HEK293 (cell line): ENCODE measurements at regions not wholly inside any gene's neighbourhood (a gene's known extent, or its start where the extent isn't known, plus 50 kb on each side); places are given as distances from the start of the nearest gene placed in this dataset.

ENCODE experiments used
- CTCF ChIA-PET: fragments of 350-600 bp; formaldehyde crosslinking; extraction: SDS; loops from one replicate; lab custom pipeline; 2021; ENCODE audit warnings: antibody characterized with exemption; lab: Yijun Ruan, JAX
- POLR2A ChIA-PET: fragments of 300-600 bp; formaldehyde crosslinking; extraction: SDS; loops from one replicate; lab custom pipeline; 2020; ENCODE audit warnings: antibody characterized with exemption, inconsistent platforms; lab: Yijun Ruan, JAX
- H3K27ac ChIP-seq: fragments of 200-500 bp; sonication (Bioruptor generic); 2 replicates; pipeline ENCODE4 v1.5.1; 2014; ENCODE audit warnings: low read depth, low read length, control low read depth, inconsistent platforms; ENCODE audit errors: extremely low read depth
- H3K36me3 ChIP-seq, 2 experiments: fragments of 200-500 bp in 1 of 2; sonication (Bioruptor generic) in 1 of 2; 1 replicate in 1 of 2; 2 replicates in 1 of 2; pipeline ENCODE4 v1.5.1; 2014 to 2017; ENCODE audit warnings: inconsistent platforms in 2 of 2, low read length in 2 of 2; ENCODE audit not compliant: control insufficient read depth in 2 of 2, insufficient read depth in 1 of 2
- H3K4me1 ChIP-seq: fragments of 200-500 bp; sonication (Bioruptor generic); 2 replicates; pipeline ENCODE4 v1.5.1; 2014; ENCODE audit warnings: mild to moderate bottlenecking, low read length, inconsistent platforms; ENCODE audit not compliant: control insufficient read depth, insufficient read depth
- H3K4me3 ChIP-seq: 2 replicates; pipeline ENCODE4 v1.5.1; 2011; ENCODE audit warnings: low read depth, mild to moderate bottlenecking, control low read depth, low read length, moderate library complexity
- H3K9me3 ChIP-seq: fragments of 200-500 bp; sonication (Bioruptor generic); 2 replicates; pipeline ENCODE4 v1.5.1; 2014; ENCODE audit warnings: low read depth, low read length, inconsistent platforms; ENCODE audit not compliant: control insufficient read depth, insufficient read depth
- ATF2 ChIP-seq: fragments of 450-650 bp; formaldehyde crosslinking; IDR thresholded peaks from 2 replicates; pipeline ENCODE4 v1.5.1; 2016; ENCODE audit warnings: missing biosample characterization, missing genetic modification characterization, low read depth
- BCL6B ChIP-seq: fragments of 450-650 bp; formaldehyde crosslinking; IDR thresholded peaks from 2 replicates; pipeline ENCODE4 v1.5.1; 2017; ENCODE audit warnings: missing biosample characterization, missing genetic modification characterization
- CTCF ChIP-seq: fragments of 450-650 bp; formaldehyde crosslinking; IDR thresholded peaks from 2 replicates; pipeline ENCODE4 v1.5.1; 2016; ENCODE audit warnings: missing biosample characterization, missing genetic modification characterization
- KLF8 ChIP-seq: fragments of 450-650 bp; formaldehyde crosslinking; IDR thresholded peaks from 2 replicates; pipeline ENCODE4 v1.5.1; 2016; ENCODE audit warnings: missing biosample characterization, missing genetic modification characterization
- PBX3 ChIP-seq: sonication (generic); formaldehyde crosslinking; IDR thresholded peaks from 2 replicates; pipeline ENCODE4 v1.8.1; 2022; ENCODE audit warnings: mild to moderate bottlenecking, moderate library complexity, missing genetic modification reagents
- ZBTB21 ChIP-seq: fragments of 450-650 bp; formaldehyde crosslinking; IDR thresholded peaks from 2 replicates; pipeline ENCODE4 v1.5.1; 2017; ENCODE audit warnings: missing biosample characterization, missing genetic modification characterization
- ZBTB8A ChIP-seq: fragments of 450-650 bp; formaldehyde crosslinking; IDR thresholded peaks from 2 replicates; pipeline ENCODE4 v1.5.1; 2016; ENCODE audit warnings: missing biosample characterization, missing genetic modification characterization
- ZNF148 ChIP-seq: fragments of 450-650 bp; formaldehyde crosslinking; IDR thresholded peaks from 2 replicates; pipeline ENCODE4 v1.5.0; 2017; ENCODE audit warnings: missing biosample characterization, missing genetic modification characterization, borderline replicate concordance
- ZNF18 ChIP-seq: fragments of 450-650 bp; formaldehyde crosslinking; IDR thresholded peaks from 2 replicates; pipeline ENCODE4 v1.5.1; 2016; ENCODE audit warnings: missing biosample characterization, missing genetic modification characterization
- ZNF239 ChIP-seq: fragments of 450-650 bp; formaldehyde crosslinking; IDR thresholded peaks from 2 replicates; pipeline ENCODE4 v1.5.1; 2016; ENCODE audit warnings: missing biosample characterization, missing genetic modification characterization
- ZNF548 ChIP-seq: fragments of 450-650 bp; formaldehyde crosslinking; IDR thresholded peaks from 2 replicates; pipeline ENCODE4 v1.5.1; 2016; ENCODE audit warnings: missing biosample characterization, missing genetic modification characterization
- ZNF549 ChIP-seq: fragments of 450-650 bp; IDR thresholded peaks from 2 replicates; pipeline ENCODE4 v1.5.1; 2018; ENCODE audit warnings: missing biosample characterization, missing genetic modification characterization, mild to moderate bottlenecking, inconsistent platforms, moderate library complexity
- ZNF639 ChIP-seq: fragments of 450-650 bp; formaldehyde crosslinking; IDR thresholded peaks from 2 replicates; pipeline ENCODE4 v1.5.1; 2016; ENCODE audit warnings: missing biosample characterization, missing genetic modification characterization
- ZNF677 ChIP-seq: fragments of 450-650 bp; IDR thresholded peaks from 2 replicates; pipeline ENCODE4 v1.5.0; 2018; ENCODE audit warnings: missing biosample characterization, mild to moderate bottlenecking, missing genetic modification characterization, moderate library complexity
- ZNF704 ChIP-seq: fragments of 450-650 bp; formaldehyde crosslinking; IDR thresholded peaks from 2 replicates; pipeline ENCODE4 v1.5.1; 2016; ENCODE audit warnings: missing biosample characterization, missing genetic modification characterization

GRCh38 chrX:926991-927390 is 285.5 kb downstream of the CRLF2 start:
- Histone ChIP-seq H3K36me3 (no peaks in the 10 kb centered on the region), H3K9me3 (no peaks in the 10 kb centered on the region), H3K27ac (no peak overlapping the region)
- POLR2A ChIA-PET, result no interaction called here
- CTCF ChIA-PET, result no interaction called here
- TF ChIP-seq BCL6B (tag by site-specific recombination) (no peak), ZNF18 (no peak), PBX3 (no peak), ZNF677 (tag by site-specific recombination) (no peak), ZNF704 (tag by site-specific recombination) (no peak)
- TF ChIP-seq, all 188 proteins: peak for 0
- no peaks in the 10 kb centered on the region for H3K4me1 ChIP-seq
- no peak overlapping the region for H3K4me3 ChIP-seq

- CTCF ChIA-PET, result no interaction called here
- no peak overlapping the region for H3K27ac ChIP-seq
- TF ChIP-seq ZBTB8A (tag by site-specific recombination) (no peak), ZNF639 (tag by site-specific recombination) (no peak), ZNF239 (tag by site-specific recombination) (no peak), KLF8 (tag by site-specific recombination) (no peak), ZBTB21 (tag by site-specific recombination) (no peak), CTCF (tag by site-specific recombination) (no peak)
- TF ChIP-seq, all 188 proteins: peak for 0
- Histone ChIP-seq H3K4me3 (no peak overlapping the region), H3K4me1 (no peaks in the 10 kb centered on the region), H3K9me3 (no peaks in the 10 kb centered on the region), H3K36me3 (no peaks in the 10 kb centered on the region)
- POLR2A ChIA-PET, result no interaction called here
These were observed 286.4 kb downstream of the CRLF2 start for GRCh38 chrX:926070-926469.

- ChIA-PET POLR2A (no interaction called here), CTCF (no interaction called here)
- no peaks in the 10 kb centered on the region for H3K9me3 ChIP-seq
- no peaks in the 10 kb centered on the region for H3K36me3 ChIP-seq
- no peaks in the 10 kb centered on the region for H3K4me1 ChIP-seq
- no peak overlapping the region for H3K27ac ChIP-seq
- TF ChIP-seq ZNF549 (tag by site-specific recombination) (no peak), ATF2 (tag by site-specific recombination) (no peak), ZNF148 (no peak), ZNF548 (tag by site-specific recombination) (no peak)
- H3K4me3 ChIP-seq, result no peak overlapping the region
These were observed 286.8 kb downstream of the CRLF2 start for GRCh38 chrX:925652-926061.
